ENCODE measurements at regions not wholly inside any gene's neighbourhood (a gene's known extent, or its start where the extent isn't known, plus 50 kb on each side); places are given as distances from the start of the nearest gene placed in this dataset.
"Not testable (repeated sequence)": the region's sequence is repeated elsewhere in the genome, so short reads cannot be mapped to it uniquely, and the experiment has no call there.

DNA sequence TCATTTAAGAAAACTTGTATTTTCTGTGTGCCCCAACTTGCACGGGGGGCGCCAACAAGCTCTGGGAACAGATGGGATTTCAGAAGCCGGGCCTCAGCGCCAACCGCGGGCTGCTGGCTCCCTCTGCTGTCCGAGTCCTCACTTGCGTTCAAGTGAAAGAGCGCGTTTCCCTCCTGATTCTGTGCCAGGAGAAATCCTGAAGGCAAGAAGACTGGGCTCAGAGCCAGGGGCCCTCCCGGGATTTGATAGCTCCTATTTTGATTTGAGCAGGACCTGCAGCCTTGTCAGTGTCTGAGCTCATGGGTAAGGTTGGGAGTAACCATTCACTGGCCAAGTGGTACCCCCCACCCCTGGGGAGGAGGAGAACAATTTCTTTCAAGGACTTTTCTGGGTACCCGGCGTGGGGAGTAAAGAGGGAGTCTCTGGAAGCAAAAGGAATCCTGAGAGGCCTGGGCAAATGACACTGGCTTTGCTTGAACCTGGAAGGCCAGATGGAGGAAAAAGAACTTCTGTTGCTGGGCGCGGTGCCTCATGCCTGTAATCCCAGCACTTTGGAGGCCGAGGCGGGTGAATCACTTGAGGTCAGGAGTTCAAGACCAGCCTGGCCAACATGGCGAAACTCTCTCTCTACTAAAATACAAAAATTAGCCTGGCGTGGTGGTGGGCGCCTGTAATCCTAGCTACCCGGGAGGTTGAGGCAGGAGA lies 179.0 kb upstream of the RGS6 start:
- DNase-seq (ENCODE audit: extremely low read depth in 1 of 2, low read depth in 1 of 2), result peak; percentile 33 to 53

DNA sequence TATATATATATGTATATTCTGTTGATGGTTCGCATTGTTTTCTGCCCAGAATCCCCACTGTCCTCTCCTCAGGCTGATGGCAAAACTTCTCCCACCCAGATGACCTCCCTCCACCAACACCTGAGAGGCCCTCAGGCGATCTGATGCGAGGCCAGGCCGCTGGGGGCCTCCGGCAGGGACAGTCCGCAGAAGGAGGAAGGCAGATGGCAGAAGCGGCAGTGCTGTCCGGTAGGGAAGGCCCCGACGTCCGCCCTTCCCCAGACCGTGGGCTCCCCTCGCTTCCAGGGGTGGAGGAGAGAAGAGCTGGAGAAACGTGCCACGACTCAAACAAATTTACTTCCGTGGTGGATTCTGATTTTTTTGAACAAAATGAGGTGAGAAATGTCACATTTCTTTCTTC lies 178.3 kb upstream of the RGS6 start:
- no peak for DNase-seq (ENCODE audit: extremely low read depth in 1 of 2, low read depth in 1 of 2)

DNA sequence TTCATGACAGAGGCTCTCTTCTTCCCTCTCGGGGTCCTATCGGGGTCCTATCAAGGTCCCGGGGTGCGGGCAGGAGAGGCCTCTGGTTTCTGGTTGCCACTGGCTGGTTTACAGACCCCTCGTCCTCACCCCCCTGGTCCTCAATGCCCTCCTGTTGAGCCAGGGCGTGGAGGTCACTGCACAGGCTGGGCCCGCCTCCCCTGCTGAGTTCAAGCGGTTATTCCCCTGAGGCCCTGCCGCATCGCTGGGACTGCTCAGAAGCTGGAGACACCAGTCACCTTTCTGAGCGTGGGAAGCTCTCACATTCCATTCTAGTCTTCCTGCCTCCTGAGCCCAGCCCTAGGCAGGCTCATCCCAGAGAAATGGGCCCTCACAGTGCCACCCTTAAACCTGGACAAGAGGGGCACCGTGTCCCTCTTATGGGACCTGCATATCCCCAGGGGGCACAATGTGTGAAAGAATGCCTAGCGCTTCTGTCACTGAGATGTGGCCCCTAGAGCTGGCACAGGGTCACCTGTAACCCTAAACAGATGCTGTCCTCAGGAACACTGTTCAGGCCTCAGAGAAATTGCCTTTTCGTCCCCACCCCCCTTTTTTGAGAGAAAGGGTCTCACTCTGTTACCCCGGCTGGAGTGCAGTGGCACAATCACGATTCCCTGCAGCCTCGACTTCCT lies 177.7 kb upstream of the RGS6 start:
- DNase-seq (ENCODE audit: extremely low read depth in 1 of 2, low read depth in 1 of 2), result no peak

DNA sequence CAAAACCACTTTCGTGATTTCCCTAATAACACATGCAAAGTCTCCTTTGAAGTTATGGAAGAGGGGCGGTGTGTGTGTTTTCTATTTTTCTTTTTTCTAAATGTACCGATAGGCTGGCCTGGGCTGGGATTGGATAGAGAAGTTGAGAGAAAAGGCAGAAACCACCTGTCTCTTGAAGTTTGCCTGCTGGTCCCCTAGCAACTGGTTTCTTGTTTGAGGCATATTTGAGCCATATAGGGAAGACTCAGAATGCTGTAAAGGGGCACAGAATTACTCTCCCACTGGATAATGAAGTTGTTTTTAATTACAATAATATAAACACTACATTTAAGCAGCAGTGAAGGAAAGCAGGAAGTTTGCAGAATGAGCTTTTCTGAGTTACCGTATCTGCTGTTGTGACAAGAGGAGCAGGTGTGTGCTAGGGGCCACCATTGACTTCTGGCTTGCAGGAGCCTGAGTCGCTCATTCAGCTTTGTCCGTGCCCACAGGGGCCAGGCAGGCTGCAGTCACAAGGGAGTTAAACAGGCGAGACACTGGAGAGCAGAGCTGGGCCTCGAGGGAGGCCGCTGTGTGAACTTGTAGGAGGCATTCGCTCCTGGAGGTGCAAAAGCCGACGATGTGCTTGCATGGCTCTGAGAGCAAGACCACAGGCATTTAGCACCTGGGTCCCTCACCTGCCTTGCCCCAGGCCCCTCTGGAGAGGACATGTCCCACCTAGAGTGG lies 173.8 kb upstream of the RGS6 start:
- DNase-seq (ENCODE audit: extremely low read depth in 1 of 2, low read depth in 1 of 2), result no peak

DNA sequence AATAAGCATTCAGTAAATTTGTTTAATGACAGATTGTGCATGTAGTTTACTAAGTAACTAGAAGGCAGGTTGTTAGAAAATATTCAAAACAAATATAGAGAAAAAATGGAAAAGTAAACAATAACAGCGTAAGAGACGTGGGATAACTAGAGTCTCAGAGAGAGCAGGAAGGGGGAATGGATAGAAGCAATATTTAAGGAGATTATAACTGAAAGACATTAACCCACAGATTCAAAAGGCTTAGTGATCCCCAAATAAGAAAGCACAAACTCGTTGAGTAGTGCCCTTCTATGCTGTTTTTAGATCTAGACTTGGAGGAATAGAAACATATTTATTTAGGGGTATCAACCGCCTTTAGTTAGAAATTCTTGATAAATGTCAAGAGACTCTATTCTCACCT lies 169.7 kb upstream of the RGS6 start:
- no peak for DNase-seq (ENCODE audit: extremely low read depth in 1 of 2, low read depth in 1 of 2)

DNA sequence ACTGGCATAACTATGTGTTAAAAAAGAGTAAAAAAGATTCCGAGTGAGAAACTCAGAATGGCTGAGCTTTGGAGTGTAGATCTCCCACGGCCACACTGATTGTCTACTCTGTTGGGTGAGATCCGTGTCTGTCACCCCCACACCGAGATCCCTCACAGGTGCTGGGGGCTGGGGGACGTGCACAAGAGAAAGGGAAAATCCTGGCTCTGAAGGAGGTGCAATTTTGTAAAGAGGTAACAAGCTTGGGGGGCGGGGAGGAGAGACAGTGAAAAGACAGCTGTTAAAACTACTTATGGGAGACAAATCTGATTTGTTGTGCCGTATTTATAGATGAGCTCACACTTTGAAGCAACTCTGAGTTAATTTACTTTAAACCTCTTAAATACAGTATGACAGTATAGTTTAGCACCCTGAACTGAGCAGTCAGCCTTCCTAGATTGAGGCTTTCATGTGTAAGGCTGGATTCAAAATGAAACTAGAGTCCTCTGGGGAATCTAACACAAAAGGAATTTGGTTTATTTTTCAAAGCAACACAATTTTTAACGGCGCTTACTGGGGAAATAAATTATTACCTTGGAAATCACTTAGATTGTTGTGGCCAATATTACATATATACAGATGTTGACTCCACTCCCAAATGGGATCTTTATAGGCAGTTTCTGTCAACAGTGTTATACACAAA lies 167.4 kb upstream of the RGS6 start:
- no peak for DNase-seq (ENCODE audit: extremely low read depth in 1 of 2, low read depth in 1 of 2)

DNA sequence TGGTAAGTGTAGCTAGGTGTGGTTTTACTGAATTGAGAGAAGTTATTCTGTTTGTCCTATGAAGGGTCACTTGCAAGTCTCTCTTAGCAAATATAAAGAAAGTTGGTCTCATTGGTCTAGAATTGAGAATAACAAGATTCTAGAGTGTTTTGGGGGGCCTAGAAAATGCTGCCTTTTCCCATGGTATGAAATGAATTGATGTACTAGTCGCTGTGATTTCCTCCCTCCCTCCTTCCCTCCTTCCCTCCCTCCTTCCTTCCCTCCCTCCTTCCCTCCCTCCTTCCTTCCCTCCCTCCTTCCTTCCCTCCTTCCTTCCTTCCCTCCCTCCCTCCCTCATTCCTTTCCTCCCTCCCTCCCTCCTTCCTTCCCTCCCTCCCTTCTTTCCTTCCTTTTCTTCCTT lies 166.7 kb upstream of the RGS6 start:
- no peak for DNase-seq (ENCODE audit: extremely low read depth in 1 of 2, low read depth in 1 of 2)

DNA sequence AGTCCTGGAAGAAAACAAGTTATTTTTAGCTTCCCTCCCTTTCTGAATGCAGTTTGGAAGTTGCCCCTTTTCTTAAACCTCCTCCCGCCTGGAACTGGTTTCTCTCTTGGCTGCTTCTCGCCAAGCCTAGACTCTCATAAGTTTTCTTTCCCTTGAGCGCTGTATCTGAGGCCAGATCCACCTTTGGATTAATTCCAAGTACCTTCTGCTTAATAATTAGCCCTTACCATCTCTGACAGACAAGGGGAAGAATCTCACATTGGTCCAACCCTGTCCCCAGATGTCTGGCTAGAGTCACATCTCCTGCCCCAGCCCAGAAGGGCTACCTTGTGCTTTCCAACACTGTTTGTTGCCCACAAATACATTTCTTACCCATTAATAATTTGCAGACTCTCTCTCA lies 161.8 kb upstream of the RGS6 start:
- DNase-seq (ENCODE audit: extremely low read depth in 1 of 2, low read depth in 1 of 2), result no peak

DNA sequence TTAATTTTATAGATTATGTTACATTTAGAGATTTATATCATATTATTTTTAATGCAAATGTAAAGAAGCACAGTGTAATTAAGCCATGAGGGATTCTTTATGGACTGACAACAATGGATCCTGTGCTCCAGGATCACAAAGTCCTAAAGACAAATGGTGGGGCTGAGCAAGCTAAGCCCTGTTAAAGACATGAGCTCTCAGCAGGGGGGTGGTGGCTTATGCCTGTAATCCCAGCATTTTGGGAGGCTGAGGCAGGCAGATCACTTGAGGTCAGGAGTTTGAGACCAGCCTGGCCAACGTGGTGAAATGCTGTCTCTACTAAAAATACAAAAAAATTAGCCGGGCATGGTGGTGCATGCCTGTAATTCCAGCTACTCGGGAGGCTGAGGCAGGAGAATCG lies 160.8 kb upstream of the RGS6 start:
- DNase-seq (ENCODE audit: extremely low read depth in 1 of 2, low read depth in 1 of 2), result not testable (repeated sequence)

DNA sequence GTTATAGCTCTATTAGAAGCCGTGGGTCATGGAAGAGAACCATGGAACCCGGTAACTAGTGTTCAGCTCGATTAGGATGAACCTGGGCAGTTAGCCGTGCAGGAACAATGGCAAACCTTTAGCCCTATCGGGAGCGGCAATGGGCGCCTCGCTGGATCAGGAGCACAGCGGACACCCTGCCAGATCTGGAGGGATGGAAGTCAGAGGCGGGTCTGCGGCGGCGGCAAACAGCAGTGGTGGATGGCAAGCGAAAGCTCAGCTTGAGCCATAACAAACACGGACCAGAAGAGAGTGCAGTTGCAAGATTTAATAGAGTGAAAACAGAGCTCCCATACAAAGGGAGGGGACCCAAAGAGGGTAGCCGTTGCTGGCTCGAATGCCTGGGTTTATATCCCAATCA lies 160.2 kb upstream of the RGS6 start:
- not testable (repeated sequence) for DNase-seq (ENCODE audit: extremely low read depth in 1 of 2, low read depth in 1 of 2)

DNA sequence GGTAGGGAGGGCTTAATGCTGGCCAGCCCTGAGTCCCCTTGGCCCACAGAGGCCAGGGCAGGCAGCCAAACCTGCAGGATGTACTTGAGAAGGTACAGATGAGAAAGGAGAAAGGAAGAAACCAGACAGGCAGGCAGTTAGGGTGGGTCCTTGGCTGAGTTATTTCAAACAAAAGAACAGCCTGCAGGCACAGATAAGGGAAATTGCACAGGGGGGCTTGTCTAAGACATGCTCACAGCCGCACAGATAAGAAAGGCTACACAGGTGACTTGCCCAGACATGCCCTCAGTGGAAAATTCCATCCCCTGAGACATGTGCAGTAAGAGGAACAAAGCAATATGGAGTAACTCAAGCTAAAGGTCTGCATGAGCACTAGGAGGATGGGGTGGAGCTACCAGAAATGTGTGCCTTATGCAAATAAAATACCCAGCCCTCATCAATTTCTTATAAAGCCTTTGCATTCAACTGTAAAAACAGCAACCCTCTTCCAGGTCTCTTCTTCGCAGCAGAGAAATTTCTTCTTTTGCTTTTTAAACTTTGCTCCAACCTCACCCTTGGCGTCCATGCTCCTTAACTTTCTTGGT lies 158.2 kb upstream of the RGS6 start:
- no peak for DNase-seq (ENCODE audit: extremely low read depth in 1 of 2, low read depth in 1 of 2)

DNA sequence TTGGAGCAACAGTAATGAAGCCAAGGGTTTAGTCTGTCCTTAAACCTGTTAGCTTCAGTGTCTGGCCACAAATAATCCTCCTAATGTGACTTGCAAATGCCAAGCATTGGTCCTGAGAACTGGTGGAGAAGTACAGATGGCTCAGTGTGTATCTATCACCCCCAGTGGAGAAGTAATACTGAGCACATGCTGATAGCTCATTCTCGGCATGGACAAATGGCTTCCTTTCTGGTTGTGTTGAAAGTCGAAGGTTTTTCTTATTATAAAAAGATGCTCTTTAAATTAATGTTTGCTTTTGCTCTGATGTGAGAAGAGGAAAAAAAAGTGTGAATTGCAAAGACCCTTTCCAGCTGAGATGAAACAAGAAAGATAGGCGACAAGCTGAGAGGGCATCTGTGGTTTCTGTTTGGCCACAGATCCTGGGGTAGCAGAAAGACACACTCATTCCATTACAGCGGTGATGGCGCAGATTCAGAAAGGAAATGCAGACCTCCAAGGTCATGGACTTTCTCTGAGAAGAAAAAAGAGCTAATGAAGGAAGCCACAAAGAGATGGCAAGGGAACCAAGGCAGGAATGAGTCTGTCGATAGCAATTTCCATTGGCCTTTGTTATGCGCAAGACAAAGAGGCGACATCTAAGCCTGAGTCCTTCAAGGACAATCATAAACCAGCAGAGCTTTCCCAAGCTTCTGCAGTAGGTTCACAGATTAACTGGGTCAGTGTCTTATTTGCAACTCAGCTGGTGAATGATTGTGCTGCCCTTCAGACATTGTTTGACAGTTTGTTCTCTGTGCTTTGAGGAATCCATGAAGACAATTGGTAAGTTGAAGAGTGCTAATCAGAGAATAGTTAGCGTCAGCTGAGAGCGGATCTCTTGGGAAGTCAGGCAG lies 155.5 kb upstream of the RGS6 start:
- peak in 1 of 2 donors; percentile 42 for DNase-seq (ENCODE audit: extremely low read depth in 1 of 2, low read depth in 1 of 2)

DNA sequence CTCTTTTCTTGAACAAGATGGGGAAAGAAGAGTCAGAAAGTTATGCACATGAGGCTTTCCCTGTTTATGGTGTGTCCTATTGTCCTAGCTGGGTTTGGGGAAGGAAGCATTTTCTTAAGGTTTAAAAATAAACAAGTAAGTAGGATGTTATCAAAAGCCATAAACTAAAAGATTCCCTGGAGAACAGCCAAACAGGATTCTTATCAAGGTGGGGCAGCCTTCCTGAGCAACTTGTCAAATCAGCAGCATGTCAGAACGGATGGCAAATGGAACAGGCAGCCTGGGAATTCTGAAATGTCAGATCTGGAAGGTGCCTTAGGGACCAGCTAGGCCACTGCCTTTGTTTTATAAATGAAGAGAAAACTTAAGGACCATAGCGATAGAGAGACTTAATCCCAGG lies 152.2 kb upstream of the RGS6 start:
- no peak for DNase-seq (ENCODE audit: extremely low read depth in 1 of 2, low read depth in 1 of 2)

DNA sequence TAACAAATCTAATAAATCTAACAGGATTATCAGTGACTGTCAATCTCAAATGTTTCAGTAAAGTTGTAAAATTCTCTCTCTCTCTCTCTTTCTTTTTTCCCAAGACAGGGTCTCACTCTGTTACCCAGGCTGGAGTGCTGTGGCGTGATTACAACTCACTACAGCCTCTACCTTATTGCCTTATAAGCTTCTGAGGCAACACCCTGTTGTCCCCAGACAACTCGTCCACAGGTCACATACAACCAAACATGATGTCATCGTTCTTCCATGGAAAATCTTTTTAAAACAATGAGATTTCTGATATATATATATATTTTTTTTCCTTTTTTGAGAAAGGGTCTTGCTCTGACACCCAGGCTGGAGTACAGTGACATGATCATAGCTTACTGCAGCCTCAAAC lies 151.4 kb upstream of the RGS6 start:
- DNase-seq (ENCODE audit: extremely low read depth in 1 of 2, low read depth in 1 of 2), result no peak

DNA sequence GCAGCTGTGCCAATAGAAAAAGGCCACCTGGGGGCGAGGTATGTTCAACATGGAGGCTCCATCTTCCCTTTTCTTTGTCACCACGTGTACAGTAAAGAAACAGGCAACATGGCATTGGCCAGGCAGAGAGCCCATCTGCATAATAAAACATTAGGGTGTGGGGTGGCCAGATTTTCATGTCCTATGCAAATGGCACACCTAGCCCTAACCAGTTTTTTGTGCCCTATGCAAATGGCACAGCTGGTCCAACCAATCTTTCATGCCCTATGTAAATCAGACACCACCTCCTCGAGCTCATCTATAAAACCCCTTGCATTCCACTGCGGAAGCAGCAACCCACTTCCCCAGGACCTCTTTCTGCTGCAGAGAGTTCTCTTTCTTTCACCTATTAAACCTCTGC lies 149.1 kb upstream of the RGS6 start:
- DNase-seq (ENCODE audit: extremely low read depth in 1 of 2, low read depth in 1 of 2), result no peak

DNA sequence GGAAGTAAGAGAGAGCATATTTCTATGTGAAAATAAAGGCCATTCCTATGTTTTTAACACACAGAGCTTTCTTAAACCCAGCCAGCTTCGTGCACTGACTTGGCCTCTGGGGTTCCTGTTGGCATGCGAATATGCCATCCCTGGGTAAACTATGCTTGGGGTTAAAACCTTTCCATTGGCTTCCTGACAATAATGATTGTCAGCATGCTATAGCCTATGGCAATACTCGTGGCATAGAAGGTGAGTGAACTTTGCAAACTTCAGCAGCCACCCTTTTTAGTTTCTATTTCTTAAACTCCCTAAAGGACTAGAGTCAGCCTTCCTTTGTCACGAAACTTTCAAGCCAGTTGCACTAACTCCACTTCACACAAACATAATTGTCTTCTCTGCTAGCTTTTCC lies 148.4 kb upstream of the RGS6 start:
- DNase-seq (ENCODE audit: extremely low read depth in 1 of 2, low read depth in 1 of 2), result no peak

DNA sequence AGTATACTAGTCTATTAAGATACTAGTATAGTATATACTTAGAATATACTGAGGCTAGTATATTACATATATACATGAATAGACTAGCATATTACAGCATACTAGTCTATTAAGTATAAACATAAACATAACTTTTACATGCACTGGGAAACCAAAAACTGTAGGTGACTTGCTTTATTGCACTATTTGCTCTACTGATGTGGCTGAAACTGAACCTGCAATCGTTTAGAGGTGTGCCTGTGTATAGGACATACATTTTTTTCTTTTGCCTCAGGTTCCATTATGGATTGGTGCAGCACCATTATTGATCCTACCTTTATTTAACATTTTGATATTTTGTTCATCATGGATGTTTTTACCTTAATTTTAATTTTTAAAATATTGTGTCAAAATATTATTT lies 143.2 kb upstream of the RGS6 start:
- DNase-seq (ENCODE audit: extremely low read depth in 1 of 2, low read depth in 1 of 2), result no peak

DNA sequence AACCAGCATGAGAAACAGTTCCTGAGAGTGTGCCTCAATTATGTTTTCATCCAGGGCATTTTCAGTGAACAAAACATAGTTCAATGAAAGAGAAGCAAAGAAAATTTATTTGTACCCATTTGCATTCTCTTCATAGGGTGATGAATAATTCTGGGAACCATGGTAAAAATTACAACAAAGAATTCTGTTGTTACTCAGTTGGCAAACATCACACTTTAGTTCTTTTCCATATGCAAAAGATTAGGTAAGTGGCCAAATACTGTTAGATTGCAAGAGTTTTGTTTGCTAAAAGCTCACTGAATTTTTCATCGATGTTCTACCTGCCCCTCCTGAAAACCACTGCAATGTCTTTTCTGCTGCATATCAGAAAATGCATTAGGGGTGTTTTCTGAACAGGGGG lies 132.4 kb upstream of the RGS6 start:
- no peak for DNase-seq (ENCODE audit: extremely low read depth in 1 of 2, low read depth in 1 of 2)

DNA sequence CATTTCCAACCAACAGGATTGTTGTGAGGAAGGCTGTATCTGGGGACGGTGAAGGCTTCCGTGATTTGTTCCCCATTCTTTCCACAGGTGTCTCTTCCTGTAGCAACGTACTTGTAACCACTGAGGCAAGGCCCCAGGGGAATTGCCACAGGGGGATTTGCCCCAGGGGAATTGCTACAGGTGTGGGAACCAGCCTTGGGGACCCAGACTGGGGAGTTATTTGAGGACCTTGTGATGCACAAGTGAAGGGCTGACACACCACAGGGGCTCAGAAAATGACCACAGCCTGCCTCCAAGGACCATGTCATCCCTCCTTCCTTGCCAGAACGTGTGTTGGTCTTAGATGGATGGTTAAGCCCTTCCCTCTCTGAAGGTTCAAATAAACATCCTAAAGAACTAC lies 131.4 kb upstream of the RGS6 start:
- no peak for DNase-seq (ENCODE audit: extremely low read depth in 1 of 2, low read depth in 1 of 2)

DNA sequence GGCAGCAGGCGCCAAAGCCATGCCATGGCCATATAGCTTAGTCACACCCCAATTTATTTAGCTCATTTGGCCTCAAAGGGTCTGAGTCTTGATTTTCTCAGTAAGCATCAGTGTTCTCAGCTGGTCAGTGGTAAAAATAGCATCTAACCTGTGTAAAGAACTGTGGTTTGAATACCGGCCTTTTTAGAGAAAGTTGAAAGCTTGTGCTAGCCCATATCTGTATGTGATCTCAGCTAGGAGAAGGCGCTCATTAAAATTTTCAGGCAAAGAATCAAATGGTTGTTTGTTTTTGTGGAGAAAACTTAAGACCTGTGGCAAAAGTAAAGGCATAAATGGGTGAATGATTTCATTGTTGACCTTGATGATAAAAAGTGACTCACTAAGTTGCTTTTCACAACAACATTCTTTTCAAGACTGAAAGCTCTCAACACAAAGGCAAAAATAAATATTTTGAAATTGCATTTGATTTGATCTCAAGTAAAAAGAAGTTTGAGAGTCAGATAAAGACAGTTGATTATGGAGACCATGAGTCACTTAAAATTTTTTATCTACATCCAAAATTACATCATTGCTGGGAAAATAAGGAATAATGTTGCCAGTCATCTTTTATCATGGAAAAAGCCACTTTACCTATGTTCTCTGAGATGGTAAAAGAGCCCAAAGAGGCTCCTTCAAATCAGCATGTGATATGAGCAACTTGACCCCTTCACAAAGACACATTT lies 128.5 kb upstream of the RGS6 start:
- no peak for DNase-seq (ENCODE audit: extremely low read depth in 1 of 2, low read depth in 1 of 2)
